A172 (cell line): ENCODE measurements at regions not wholly inside any gene's neighbourhood (a gene's known extent, or its start where the extent isn't known, plus 50 kb on each side); places are given as distances from the start of the nearest gene placed in this dataset.

Experiments
- DNase-seq: peaks from one replicate; pipeline ENCODE4 v3.0.0-alpha.2; 2015; ENCODE audit warnings: low spot score

DNA sequence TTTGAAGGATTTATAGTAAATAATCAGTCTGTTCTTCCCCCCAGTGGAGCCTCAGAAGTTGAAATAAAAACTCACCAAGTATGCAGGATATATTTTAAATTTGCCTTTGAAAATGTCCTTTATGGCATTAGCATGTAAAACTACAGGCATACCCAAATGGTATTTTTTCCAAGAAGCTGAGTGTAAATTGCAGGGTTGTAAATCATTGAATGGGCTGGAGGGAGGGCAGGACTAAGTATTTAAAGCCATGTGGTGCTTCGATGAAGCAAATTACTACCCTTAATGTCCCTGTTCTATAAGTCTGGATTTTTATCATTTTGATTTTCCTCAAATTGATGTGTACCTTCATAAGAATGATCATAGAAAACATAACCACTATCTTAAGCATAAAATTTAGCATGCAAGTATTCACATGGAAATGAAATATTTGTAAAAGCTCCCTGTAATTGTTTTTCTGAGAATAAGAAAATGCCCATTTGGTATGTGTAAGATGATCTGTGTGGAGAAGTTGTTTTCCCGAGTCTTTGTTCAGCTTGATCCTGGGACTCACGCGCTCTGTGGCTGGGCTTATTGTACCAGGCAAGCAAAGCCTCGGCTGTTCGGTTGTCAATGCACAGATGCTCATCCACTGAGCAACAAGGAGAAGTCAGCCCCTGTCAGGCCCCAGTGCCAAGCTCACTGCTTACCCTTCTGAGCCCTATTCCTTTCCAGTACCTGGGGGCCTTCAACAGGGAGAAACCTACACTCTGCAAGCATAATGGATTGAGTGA, 66.7 kb downstream of the CD164 start:
- no peak for DNase-seq

DNA sequence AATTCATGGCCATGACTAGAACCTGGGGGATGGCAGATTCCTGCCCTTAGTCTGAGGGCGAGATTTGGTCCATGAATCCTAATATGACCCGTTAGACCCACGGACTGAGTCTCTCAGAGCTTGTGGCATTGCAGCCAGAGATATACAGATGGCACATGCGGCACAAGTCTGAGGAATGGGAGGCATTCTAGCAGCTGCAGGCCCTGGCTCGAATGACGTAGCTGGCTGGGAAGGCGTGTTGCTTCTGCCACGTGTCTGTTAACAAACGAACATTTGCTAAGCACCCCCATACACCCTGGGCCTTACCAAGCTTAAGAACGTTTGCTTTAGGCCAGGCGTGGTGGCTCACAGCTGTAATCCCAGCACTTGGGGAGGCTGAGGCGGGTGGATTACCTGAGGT, 68.0 kb downstream of the CD164 start:
- DNase-seq, result no peak

- DNase-seq, result no peak
These were observed 69.1 kb downstream of the CD164 start for GRCh38 chr6:109313139-109313538.

- no peak for DNase-seq
These were observed 70.8 kb downstream of the CD164 start for GRCh38 chr6:109311471-109311870.

- no peak for DNase-seq
These were observed 72.3 kb downstream of the CD164 start for GRCh38 chr6:109309917-109310316.

- DNase-seq, result peak; percentile 88
These were observed 74.2 kb downstream of the CD164 start for GRCh38 chr6:109308018-109308492.

DNA sequence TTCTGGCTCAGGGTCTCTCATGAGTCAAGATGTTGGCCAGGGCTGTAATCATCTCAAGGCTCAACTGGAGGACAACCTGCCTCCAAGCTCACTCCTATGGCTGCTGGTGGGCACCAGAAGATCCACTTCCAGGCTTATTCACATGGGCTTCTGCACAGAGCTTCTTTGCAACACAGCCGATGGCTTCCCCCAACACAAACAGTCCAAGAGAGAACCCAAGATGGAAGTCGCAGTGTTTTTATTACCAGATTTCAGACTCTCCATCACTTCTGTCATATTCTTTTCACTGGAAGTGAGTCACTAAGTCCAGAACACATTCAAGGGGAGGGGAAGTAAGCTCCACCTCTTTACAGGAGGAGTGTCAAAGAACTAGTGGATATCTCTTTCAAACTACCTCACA, 75.5 kb downstream of the CD164 start:
- peak; percentile 35 for DNase-seq

- no peak for DNase-seq
These were observed 77.2 kb downstream of the CD164 start for GRCh38 chr6:109305028-109305427.

DNA sequence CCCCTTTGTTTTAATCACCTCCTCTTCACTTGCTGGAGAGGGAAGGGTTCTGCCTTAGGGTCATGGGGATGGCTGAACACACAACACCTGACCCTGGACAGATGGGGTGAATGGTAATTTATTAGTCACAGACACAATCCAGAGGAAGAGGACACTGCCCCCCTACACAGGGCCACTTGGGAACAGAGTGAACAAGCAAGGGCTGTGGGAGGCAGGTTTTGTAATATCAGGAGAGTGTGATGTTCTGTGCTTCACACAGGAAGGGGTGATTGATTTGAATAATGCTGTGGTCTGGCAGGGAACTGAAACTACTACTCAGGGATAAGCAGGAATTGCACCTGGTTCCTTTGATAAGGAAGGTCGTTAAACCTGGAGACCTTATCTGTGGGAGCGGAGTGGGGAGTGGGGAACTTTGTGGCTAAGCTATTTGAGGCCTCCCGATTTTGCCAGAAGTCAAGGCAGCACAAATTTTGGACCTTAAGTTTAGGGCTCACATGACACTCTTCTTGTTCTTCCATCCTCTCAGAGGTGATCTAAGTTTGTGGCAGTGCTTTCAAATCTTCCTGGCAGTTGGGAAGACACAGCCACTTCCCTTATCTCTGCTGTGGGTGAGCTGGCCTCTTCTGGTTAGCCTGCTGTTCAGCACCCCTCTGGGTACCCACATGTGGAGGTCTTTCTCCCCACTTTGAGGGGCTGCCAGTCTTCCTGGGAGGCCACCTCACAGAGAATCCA, 77.8 kb downstream of the CD164 start:
- DNase-seq, result peak; percentile 31

GRCh38 chr6:109303640-109304283, 78.5 kb downstream of the CD164 start:
- peak; percentile 16 for DNase-seq

DNA sequence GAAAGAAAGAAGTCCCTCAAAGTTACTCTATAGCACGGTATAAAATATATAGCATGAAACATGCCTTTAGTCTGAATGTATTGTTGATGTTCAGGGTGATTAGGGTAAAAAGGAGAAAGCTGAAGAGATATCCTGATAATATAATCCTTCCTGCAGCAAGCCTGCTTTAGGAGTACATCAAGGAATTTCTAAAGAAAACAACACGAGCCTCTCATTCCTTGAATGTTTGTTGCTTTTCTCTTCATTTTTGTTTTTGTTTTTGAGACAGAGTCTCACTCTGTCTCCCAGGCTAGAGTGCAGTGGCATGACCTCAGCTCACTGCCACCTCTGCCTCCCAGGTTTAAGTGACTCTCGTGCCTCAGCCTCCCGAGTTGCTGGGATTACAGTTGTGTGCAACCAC, 79.1 kb downstream of the CD164 start:
- no peak for DNase-seq

DNA sequence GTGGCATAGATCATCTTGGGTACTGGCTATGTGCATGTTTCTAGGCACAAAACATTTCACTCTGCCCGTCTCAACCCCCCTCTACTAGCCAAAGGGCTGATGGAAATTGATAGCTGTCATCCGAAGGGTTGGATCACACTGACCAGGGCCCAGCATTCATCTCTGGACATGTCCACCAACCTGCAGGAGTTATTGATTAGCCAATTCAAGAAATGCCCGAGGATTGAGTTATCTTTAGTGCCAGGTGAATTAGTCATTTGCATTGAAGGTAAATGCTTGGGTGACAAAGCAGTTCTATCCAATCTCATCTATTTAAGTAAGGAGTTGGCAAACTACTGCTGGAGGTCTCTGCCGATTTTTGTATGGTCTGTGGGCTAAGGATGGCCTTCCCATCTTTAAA, 80.1 kb downstream of the CD164 start:
- DNase-seq, result no peak

GRCh38 chr6:109301418-109301817, 80.8 kb downstream of the CD164 start:
- no peak for DNase-seq

DNA sequence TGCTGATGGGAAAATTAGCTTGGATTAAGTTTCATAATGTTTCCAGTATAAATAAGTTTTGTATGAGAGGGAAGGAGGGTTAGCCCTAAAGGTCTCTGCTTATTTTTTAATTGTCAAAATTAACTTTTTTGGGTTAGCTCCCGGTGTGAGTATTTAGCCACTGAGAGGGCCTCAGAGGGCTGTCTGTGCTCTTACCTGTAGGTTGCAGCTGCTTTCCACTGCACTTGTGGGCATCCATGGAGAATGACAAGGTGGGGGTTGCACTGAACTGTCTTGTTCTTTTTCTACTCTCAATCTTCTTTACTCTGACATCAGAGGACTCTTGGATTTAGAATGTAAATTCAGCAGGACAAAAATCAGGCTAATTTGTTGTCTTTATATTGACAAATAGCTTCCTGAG, 81.4 kb downstream of the CD164 start:
- no peak for DNase-seq

DNA sequence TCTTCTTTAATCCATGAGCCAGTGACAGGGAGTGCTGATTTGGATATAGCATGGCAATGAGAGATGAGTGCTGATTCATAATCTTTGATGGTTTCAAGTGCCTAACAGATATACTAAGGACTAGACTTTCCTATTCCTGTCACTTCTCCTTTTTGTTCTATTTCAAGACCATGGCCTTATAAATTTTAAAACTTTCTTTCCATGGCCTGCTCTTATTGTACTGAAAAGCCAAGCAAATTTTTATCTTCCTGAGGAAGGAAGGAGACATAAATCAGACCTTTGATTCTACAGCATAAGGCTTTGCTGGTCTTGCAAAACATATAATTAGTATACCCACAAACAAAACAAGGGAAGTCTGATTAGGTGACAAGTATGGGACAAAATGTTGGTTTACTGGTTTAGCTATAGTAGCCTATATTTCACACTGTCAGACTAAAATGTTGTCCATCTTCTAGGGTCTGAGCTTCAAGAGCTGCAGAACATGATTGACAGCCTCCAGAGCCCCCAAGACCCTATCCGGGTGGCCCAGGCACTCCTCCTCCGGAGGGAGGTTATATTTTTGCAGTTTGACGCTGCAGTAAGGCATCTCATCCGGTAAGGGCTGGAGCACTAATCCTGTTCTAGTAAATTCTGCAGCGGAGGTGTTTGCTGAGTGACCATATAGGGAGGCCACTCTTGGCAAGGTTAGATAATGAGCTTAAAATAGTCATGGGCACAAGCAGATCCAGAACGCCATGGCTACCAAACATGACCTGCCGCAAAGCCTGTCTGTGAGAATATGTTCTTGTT, 82.3 kb downstream of the CD164 start:
- no peak for DNase-seq

DNA sequence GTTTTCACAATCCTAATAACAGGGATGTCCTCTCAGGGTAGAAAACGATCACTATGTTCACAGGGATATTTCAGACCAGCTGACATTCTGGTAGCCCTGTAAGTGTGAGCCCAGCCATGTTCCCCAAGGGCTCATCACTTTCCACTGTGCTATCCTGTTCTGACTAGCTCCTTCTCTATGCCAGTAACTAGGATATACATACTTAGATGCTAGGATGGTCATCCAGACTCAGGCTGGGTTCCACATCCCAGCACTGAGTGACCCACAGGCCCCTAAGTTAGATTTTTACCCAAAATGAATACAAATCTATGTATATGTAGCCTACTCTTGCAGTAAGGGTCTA, 83.0 kb downstream of the CD164 start:
- DNase-seq, result no peak

- no peak for DNase-seq
These were observed 83.5 kb downstream of the CD164 start for GRCh38 chr6:109298605-109299264.

DNA sequence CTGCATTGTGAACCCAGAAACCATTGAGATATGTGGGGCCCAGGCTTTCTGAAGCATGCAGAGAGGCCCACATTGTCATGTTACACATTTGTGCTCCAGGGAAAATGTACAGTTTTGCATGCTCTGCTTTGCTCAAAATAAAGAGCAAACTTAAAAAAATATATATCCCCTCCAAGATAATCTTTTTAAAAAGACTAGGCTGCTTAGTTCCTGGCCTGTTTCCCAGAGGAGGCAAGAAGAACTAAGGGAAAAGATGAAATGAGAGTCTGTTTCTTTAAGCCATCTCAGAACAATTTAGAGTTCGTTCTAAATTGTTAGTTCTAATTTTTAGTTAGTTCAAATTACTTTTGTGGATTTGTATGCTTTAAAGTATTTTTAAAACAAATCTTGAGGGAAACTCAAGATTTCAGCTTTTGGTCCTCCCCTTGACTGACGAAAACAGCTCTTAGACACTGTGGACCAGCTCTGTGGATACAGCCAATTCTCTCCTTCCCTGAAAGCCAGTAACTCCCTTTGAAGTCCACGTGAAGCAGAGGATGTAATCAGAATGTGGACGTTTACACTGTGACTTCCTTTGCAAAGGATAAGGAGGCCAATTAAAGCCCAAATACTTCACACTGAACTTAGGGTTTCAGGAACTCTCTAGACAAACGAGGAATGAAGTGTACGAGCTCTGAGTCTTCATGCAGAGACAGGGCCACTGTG, 84.7 kb downstream of the CD164 start:
- DNase-seq, result no peak

DNA sequence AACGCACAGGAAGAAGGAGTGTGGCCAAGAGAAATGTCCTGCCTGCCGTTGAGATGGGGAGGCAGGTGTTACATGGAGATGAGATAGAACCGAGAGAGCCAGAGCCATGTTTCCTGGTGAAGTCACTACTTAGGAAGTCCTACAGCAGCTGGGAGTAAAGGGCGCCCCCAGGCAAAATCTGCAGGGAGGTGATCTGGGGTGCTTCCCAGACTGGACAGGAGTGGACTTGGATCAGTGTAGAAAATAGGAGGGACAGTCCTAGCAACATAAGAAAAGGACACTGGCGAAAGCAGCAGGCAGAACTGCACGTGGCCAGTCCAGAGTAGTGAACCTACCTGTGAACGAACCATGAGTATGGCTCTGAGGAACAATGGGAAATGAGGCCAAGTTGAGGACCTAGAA, 85.3 kb downstream of the CD164 start:
- DNase-seq, result no peak

DNA sequence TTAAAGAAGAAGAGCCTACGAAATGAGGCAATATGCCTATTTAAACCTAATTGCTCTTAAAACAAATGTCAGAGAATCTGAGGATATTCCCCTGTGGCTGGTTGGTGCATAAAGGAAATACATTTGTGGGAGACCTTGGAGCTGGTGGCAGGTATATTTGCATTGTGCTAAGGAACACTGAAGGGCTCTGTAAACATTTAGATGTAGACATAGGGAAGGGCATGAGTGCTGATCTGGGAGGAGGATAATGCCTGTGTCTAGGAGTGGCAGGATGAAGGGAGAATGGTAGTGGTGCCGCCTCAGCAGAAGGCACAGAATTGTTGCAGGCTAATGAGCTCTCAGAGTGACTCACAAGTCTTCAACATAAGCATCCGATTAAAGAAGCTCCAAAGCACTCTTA, 85.8 kb downstream of the CD164 start:
- no peak for DNase-seq

- no peak for DNase-seq
These were observed 86.5 kb downstream of the CD164 start for GRCh38 chr6:109295774-109296156.
